Activated T-helper 9 cell treated with anti-CD3 and anti-CD28 coated beads, Interleukin-2, amount 50 U/mL, for 16 hours (primary cell): ENCODE measurements at regions not wholly inside any gene's neighbourhood (a gene's known extent, or its start where the extent isn't known, plus 50 kb on each side); places are given as distances from the start of the nearest gene placed in this dataset.
"Not testable (repeated sequence)": the region's sequence is repeated elsewhere in the genome, so short reads cannot be mapped to it uniquely, and the experiment has no call there.

Source experiments
- DNase-seq: peaks from one replicate; pipeline ENCODE4 v3.0.0-alpha.2; 2020; ENCODE audit warnings: low read depth

DNA sequence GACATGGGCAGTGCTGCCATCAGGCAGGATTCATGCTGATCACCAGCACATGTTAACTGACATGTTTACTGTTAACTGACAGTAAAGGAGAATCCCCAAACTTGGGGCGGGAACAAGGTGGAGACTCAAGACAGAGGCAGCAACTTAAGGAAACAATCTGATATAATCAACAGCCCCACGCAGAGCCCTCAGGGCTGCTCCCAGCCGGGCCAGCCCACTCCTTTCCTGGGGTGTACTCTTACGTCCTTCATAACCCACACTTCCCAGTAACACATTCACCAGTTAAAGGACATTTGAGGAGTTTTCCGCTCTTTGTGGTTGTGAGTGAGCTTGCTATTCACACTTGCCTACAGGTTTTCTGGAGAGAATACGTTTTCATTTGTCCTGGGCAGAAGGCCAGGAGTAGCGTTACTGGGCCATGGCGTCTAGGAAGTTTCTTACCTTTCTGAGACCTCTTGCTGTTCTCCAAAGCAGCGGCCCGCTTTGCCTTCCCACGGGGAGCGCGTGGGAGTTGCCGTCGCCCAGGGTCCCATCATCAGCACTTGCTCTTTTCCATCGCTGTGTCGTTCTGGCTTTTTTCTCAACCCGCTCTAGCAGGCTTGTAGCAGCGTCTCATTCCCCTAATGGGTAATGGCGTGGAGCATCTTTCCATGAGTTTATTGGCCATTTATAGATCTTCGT lies 56.4 kb downstream of the FOXF2 start:
- DNase-seq, result no peak

DNA sequence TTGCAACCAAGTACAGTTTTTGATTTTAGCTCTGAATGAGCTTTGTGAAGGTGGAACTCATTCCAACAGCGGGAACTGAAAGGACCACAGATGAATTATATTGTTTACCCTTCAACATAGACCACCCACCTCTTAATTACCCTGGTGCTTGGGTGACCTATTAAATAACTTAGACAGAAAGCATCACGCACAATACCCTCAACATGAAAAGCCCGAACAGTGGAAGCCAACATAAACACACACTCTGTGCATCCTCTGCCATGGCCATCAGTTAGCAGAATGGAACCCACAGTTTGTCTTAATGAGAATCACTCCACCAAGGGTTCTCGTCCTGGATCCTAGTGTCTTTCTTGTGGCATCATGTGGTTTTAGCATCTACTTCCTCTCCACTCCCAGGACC lies 60.5 kb downstream of the FOXF2 start:
- DNase-seq, result no peak

DNA sequence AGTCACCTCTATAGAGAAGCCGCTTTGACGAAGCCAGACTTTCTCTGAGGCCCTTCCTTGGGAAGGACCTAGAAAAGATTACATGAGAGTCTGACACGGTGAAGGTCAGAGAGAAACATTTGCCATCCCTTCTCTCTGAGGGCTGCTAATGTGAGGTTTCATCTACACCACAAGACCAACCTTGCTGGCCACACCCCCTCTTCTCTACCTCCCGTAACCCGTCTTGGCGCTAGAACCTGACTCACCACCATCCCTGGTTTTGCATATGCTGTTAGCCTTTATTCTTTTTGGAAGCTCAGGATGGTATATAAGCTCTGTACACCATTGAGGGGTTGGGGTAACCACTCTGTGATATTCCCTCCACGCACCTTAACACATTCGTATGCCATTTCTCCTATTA lies 63.6 kb downstream of the FOXF2 start:
- no peak for DNase-seq

DNA sequence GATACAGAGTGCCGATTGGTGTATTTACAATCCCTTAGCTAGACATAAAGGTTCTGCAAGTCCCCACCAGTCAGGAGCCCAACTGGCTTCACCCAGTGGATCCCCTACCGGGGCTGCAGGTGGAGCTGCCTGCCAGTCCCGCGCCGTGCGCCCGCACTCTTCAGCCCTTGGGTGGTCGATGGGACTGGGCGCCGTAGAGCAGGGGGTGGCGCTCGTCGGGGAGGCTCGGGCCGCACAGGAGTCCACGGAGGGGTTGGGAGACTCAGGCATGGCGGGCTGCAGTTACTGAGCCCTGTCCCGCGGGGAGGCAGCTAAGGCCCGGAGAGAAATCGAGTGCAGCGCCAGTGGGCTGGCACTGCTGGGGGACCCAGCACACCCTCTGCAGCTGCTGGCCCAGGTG lies 67.4 kb downstream of the FOXF2 start:
- not testable (repeated sequence) for DNase-seq

DNA sequence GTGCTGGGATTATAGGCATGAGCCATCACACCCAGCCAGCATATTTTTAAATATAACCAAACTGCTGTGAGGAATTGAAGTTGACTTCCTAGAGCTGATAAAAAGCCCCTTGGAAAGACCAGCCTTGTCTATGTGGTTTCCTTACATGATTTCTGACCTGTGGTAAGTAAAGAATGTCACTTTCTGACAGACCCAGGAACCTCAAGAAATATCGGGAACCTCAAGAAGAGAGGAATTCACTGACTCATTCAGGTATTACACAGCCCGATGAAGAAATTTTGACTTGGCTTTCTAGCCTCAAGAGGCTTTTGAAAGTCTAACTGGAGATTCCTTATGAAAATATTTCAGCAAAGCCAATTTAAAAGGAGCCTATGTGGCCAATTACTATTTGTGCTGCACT lies 71.8 kb downstream of the FOXF2 start:
- no peak for DNase-seq

DNA sequence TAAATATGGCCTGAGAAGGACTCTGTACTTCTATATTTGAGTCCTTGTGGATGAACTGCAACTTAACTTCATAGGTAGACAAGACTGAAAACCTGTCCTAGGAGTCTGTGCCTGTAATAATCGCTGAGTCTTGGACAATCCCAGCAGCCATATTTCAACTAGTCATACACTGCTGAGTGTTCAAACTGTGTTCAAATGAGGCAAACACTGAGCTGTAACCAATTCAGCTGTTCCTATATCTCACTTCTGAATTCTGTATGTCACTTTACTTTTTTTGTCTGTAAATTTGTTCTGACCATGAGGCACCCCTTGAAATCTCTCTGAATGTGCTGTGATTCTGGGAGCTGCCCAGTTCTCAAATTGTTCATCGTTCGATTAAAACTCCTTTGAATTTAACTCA lies 72.4 kb downstream of the FOXF2 start:
- no peak for DNase-seq

DNA sequence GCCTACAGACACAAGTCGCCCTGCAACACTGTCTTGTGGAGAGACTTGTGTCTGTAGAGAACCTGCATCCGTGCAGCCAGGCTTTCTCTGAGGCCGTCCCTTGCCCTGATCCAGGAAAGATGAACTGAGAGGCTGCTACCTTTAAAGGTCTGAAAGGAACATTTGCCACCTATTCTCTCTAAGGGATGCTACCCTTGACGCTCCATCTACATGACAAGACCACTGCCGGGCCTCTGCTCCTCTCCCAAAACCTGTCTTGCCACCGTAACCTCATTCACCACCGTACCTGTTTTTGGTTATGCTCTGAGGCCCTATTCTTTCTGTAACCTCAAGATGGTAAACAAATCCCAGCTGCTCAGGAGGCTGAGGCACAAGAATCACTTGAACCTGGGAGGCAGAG lies 73.9 kb downstream of the FOXF2 start:
- no peak for DNase-seq

DNA sequence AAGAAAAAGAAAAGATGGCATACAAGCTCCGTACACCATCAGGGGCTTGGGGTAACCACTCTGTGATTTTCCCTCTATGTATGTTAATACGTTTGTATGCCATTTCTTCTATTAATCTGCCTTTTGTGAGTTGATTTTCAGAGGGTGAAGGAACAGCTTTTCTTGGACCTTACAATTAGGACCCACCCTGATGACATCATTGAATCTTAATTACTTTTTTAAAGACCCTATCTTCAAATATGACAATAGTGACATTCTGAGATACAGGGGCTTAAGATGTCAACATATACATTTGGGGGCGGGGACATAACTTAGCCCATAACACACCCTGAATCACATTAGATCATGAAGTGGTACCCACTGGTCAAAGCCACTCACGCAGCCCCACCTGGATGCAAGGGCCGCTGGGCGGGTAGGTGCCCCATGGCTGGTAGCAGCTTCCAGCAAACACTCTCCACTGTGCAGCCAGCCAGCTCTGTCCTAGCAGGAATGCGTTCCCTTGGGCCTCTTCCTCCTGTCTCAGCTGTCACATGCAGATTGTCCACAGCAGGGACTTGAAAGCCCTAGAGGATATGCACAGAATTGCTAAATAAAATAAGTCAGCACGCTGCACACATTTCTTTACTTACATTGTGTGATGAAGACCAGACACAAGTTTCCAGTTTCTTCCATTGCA lies 74.5 kb downstream of the FOXF2 start:
- DNase-seq, result no peak

DNA sequence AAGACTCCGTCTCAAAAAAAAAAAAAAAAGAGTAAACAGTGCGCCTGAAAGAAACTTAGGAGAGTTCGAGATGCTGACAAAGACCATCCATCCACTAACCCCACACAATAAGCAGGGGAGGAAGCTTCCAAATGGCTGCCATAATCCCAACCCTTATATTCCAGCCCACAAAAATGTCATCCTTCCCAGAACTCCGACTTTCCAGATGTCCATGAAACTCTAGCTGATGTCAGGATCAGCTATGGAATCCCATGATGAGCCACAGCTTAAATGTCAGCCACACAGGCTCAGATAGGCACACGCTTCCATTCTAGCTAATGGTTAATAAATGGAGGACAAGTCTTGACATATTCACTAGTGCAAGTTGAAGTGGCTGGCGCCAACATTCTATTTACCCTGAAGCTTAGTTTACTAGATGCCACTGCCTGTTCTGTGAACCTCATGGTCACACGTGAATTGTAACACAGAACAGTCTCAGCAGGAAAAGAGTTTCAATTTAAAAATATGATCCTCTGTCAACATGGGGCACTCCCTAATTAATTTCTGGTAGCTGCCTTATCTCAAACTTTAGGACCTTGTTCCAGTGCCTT lies 75.5 kb downstream of the FOXF2 start:
- no peak for DNase-seq

DNA sequence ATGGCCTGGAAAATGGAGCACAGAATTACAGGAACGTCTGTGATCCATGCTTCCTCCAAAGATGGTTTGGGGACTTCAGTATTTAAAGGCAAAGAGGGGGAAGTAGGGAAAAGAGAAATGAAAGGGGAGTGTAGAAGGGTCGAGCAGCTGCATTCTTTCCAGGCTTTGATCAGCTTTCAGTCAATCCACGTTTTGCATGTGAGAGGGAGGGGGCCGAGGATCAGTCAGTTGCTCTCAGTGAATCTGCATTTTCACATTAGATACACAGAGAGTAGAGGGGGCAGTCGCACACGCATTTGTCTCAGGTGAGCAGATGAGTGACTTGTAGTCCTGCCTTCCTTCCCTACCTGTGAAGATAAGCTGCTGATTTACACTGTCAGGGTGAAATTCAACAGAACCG lies 78.8 kb downstream of the FOXF2 start:
- DNase-seq, result no peak

DNA sequence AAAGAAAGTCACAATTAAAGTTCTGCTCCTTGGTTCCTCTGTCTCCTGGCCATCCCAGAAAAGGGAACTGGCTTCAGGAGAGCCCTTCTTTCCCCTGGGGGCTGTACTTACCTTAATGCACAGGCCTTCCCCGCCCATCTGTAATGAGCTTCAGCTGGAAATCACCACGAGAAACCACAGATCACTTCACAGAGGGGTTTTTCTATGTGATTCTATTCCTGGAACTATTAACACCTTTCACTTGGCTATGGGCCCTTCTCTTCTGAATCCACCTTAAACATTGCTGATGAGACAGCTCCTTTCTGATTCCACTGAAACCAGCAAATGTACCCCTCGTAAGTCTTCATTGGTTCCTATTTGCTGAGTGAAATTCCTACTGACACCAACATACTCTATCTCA lies 80.7 kb downstream of the FOXF2 start:
- no peak for DNase-seq

DNA sequence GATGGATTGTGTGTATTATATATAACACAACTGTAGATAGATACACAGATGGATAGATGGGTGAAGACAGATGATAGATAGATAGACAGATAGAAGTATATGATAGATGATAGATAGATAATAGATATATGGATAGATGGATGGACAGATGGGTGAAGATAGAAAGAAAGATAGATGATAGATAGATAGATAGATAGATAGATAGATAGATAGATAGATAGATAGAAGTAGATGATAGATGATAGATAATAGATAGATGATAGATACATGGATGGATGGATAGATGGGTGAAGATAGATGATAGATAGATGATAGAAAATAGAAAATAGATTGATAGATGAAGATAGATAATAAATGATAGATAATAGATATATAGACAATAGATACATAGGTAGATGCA lies 83.3 kb downstream of the FOXF2 start:
- no peak for DNase-seq

DNA sequence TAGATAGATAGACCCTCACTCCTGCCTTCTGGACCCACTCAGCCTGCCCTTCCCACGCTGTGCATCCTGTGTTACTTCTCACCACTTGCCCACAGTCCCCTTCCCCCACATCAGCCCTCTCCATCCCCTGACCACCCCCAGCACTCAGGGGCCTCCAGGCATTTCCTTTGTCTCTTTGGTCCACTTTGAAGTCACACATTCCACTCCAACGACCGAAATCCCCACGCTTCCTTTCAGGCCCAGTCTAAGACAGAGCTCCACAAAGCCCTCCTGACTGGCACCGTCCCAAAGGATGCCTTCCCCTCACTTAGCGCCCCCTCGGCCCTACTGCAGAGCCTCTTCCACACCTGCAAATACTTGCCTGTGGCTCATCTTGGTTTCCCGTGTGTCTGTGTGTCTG lies 83.8 kb downstream of the FOXF2 start:
- DNase-seq, result no peak

DNA sequence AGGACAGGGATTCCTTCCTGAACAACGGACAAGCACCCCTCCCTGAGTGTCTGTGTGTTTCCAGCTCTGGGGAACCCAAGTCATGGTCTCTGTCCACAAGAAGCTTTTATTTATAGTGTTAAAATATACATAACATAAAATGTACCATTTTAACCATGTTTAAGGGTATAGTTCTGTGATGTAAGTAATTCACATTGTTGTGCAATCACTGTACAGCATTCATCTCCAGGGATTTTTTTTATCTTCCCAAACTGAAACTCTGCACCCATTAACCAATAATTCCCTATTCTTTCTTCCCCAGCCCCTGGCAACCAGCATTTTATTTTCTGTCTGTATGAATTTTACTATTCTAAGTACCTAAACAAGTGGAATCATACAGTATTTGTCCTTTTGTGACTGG lies 84.2 kb downstream of the FOXF2 start:
- DNase-seq, result no peak

DNA sequence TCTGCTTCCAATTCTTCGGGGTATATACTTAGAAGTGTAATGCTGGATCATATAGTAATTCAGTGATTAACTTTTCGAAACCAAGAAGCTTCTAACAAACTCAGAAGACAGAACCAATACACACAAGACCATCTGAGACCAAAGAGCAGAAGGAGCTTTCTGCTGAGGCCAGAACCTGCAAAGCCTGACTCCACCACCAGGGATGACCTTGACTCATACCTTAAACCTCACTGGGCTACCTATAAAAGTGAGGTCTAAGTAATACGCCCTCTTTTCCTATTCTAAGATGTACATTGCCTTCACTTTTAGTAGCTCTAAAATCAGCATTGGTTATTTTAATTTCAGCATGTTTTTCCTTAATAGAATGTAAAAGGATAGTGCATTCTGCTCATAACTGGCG lies 84.8 kb downstream of the FOXF2 start:
- no peak for DNase-seq

DNA sequence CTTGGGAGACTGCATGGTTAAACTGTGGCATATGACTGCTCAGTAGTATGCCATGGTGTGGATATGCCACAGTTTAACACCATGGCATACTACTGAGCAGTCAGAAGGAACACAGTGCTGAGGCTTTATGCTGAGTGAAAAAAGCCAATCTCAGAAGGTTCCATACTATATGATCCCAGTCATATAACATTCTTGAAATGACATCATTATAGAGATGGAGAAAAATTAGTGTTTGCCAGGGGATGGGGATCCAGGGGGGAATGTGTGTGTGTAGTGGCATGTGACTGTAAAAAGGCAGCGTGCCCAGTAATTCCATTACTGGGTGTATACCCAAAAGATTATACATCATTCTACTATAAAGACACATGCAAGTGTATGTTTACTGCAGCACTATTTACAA lies 85.8 kb downstream of the FOXF2 start:
- no peak for DNase-seq

DNA sequence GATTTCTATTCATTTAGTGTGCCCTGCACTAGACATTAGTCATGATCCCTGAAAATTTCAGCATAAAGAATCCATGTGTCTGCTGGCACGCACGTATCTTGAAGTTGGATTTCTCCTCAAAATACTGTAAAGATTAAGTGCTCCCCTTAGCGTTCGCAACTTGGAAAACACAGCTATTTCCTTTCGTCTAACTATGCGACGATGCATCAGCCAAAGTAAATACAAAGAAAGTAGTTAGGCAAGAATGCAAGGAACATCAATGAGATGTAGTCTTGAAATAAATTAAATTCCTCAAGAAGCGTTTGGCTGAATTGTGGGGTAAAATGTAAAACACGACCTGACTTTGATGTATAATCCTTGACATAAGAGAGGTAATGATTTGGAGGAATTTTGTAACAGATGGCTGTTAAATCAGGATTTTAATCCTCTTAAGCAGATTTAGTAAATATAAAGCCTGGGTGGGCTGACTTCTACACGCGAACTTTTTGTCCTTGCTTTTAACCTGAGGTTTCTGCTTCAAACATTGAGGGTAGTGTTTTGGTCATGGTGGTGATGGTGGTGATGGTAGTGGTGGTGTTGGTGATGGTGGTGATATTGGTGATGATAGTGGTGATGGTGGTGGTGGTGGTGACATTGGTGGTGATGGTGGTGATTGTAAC lies 88.2 kb downstream of the FOXF2 start:
- no peak for DNase-seq

DNA sequence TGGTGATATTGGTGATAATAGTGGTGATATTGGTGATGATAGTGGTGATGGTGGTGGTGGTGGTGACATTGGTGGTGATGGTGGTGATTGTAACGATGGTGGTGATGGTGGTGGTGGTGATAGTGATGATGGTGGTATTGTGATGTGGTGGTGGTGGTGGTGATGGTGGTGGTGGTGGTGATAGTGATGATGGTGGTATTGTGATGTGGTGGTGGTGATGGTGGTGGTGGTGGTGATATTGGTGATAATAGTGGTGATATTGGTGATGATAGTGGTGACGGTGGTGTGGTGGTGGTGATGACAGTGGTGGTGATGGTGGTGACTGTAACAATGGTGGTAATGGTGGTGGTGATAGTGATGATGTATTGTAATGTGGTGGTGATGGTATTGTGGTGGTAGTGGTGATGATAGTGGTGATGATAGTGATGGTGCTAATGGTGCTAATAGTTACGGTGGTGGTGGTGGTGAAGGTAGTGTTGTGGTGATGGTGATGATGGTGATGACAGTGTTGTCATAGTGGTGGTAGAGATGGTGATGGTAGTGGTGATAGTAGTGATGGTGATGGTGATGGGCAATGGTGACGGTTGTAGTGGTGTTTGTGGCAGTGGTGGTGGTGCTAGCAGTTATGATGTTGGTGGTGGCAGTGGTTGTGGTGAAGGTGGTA lies 88.9 kb downstream of the FOXF2 start:
- DNase-seq, result not testable (repeated sequence)

DNA sequence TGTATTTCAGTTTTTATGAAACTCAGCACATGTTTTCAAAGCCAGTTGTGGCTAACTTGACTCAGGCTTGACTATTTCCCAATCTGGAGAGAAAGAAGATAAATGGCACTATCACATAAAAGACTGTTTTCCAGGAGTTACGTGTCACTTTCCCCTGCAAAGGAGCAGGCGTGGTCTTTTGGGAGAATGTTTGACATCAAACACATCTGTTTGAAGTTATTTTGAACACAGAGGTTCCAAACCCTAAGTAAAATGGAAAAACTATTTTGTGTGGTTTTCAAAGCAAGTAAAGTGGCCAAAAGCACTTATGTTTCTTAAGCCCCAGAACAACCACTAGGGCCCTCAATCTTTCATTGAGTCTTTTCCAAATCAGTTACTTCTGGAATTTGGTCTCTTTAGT lies 89.7 kb downstream of the FOXF2 start:
- no peak for DNase-seq

DNA sequence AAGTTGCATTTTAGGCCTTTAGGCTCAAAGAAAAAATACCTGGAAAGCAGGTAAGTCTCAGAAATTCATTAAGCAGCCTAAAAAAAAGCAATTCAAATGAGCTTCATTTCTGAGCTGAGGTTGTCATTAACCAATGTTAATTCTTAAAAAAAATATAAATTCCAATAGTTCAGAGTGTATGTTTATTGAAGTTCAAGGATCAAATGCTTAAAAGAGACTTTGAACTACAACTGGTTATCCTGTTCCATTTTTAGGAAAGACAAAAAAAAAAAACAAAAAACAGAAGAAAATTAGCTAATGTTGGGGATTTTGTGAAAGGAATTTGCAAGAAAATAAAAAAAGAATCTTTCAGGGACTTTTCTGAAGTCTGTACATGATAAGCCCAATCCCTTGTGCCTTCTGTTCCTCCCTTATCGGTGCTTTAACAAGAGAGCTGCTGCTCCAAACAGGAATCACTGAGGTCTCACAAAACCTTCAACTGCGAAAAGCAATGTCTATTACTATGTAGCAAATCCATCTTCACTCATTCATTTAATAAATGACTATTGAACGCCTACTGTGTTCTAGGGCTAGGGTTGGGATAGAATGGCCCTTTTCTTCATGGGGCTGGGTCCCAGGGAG lies 90.3 kb downstream of the FOXF2 start:
- no peak for DNase-seq

DNA sequence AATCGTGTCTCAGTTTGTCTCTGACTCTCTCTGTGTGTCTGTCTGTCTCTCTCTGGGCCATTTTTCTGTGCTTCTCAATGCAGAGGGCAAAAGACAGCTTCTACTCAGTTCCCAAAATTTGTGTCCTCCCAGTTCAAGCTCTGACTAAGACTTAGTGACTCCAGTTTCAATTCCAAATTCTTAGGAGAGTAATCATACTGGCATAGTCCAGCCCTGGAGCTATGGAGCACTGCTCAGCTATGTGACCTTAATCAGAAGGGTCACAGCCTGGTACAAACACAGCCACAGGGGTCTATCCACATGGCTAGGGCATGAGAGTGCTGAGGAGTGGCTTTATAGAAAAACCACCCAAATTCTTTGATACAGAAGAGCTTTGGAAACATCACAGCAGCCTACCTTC lies 91.9 kb downstream of the FOXF2 start:
- DNase-seq, result no peak
